Retinal pigment epithelial cell (primary cell): ENCODE measurements at regions not wholly inside any gene's neighbourhood (a gene's known extent, or its start where the extent isn't known, plus 50 kb on each side); places are given as distances from the start of the nearest gene placed in this dataset.

Experiments
- DNase-seq: peaks from one replicate; pipeline ENCODE4 v3.0.0-alpha.2; 2010; ENCODE audit warnings: low read depth
- H3K4me3 ChIP-seq: 2 replicates; pipeline ENCODE4 v1.5.1; 2011; ENCODE audit warnings: mild to moderate bottlenecking, low read length, control low read depth, moderate library complexity
- TF ChIP-seq, protein P1 (sequence below): conservative IDR thresholded peaks from 2 replicates; pipeline ENCODE4 v1.5.1; 2011; ENCODE audit warnings: low read depth, low read length, control low read depth, inconsistent platforms

- H3K4me3 ChIP-seq: no peak overlapping the region
- TF ChIP-seq, protein P1, sequence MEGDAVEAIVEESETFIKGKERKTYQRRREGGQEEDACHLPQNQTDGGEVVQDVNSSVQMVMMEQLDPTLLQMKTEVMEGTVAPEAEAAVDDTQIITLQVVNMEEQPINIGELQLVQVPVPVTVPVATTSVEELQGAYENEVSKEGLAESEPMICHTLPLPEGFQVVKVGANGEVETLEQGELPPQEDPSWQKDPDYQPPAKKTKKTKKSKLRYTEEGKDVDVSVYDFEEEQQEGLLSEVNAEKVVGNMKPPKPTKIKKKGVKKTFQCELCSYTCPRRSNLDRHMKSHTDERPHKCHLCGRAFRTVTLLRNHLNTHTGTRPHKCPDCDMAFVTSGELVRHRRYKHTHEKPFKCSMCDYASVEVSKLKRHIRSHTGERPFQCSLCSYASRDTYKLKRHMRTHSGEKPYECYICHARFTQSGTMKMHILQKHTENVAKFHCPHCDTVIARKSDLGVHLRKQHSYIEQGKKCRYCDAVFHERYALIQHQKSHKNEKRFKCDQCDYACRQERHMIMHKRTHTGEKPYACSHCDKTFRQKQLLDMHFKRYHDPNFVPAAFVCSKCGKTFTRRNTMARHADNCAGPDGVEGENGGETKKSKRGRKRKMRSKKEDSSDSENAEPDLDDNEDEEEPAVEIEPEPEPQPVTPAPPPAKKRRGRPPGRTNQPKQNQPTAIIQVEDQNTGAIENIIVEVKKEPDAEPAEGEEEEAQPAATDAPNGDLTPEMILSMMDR: no peak
- DNase-seq: peak; percentile 27
Measured at GRCh38 chr10:52956861-52957260, 184.3 kb upstream of the MBL2 start.

- DNase-seq: peak; percentile 7
- TF ChIP-seq, protein P1: no peak
- no peak overlapping the region for H3K4me3 ChIP-seq
Measured at GRCh38 chr10:52956461-52956860, 183.9 kb upstream of the MBL2 start.

- TF ChIP-seq, protein P1: no peak
- no peak overlapping the region for H3K4me3 ChIP-seq
- DNase-seq: no peak
Measured at GRCh38 chr10:52955337-52955736, 182.8 kb upstream of the MBL2 start.

DNA sequence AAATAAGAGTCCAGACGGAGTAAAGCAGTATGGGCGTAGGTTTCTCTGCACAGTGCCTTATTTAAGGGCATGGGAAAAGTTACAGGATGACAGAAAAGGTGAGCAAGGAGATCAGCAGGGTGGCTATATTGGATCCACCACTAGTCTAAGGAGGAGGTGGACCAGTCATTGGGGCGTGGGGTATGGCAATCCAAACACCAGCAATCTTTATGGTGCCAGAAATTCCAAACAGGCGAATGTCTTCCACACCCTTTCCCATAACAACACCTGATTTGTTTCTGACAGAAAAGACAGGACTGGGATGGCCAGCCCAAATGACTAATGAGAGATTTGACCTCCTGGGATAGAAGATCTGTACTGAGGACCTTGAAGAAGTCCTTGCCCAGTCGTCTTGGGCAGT, 181.8 kb upstream of the MBL2 start:
- DNase-seq: no peak
- TF ChIP-seq, protein P1: no peak
- no peak overlapping the region for H3K4me3 ChIP-seq

- no peak for DNase-seq
- H3K4me3 ChIP-seq: no peak overlapping the region
- TF ChIP-seq, protein P1: no peak
Measured at GRCh38 chr10:52952391-52953055, 179.9 kb upstream of the MBL2 start.

GRCh38 chr10:52951824-52952223, 179.2 kb upstream of the MBL2 start:
- TF ChIP-seq, protein P1: peak; percentile 58
- peak; percentile 13 for DNase-seq
- H3K4me3 ChIP-seq: no peak overlapping the region

DNA sequence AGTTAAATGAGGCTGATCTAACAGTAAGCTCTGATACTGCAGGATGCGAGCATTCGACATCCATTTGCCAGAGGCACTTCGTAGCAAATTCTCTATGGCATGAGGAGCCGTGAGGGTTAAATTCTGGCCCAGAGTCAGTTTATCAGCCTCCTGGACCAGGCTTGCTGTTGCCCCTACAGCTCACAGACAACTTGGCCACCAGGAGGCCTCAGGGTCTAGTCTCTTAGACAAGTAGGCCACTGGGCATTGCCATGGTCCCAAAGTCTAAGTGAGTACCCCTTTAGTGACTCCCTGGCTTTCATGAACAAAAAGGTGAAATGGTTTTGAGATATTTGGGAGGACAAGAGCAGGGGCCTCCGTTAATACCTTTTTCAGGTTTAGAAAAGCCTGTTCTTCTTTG, 178.0 kb upstream of the MBL2 start:
- no peak overlapping the region for H3K4me3 ChIP-seq
- TF ChIP-seq, protein P1: peak; percentile 0
- DNase-seq: no peak
